IMR-90 (cell line): ENCODE measurements at regions not wholly inside any gene's neighbourhood (a gene's known extent, or its start where the extent isn't known, plus 50 kb on each side); places are given as distances from the start of the nearest gene placed in this dataset.

Source experiments
- ATAC-seq: fragments of 200-7000 bp; cut with Tn5 transposase; 2 replicates; pipeline ENCODE4 v1.9.1; 2020; ENCODE audit warnings: low read depth, mild to moderate bottlenecking, moderate library complexity
- BruUV-seq: library from RNA; stranded (reverse); fragments of 400-500 nt; replicated peaks from 2 replicates; lab custom pipeline; 2021; lab: Mats Ljungman, UMichigan
- CTCF ChIA-PET: fragments of 300-600 bp; formaldehyde crosslinking; extraction: SDS; loops from one replicate; lab custom pipeline; 2021; ENCODE audit warnings: antibody characterized with exemption; lab: Yijun Ruan, JAX
- POLR2A ChIA-PET: fragments of 300-600 bp; sonication (Branson Sonifier 250); formaldehyde crosslinking; loops from one replicate; lab custom pipeline; 2022; ENCODE audit warnings: antibody characterized with exemption; ENCODE audit not compliant: unreplicated experiment; lab: Charles Lee
- DNase-seq: peaks from one replicate; pipeline ENCODE4 v3.0.0; 2013
- H2AFZ ChIP-seq: replicated peaks from 2 replicates; pipeline ENCODE3; 2013; ENCODE audit warnings: low read length, mild to moderate bottlenecking; ENCODE audit not compliant: poor library complexity
- H2AK5ac ChIP-seq: 2 replicates; pipeline ENCODE4 v1.6.1; 2013; ENCODE audit warnings: low read depth, low read length, inconsistent platforms
- H2AK9ac ChIP-seq: replicated peaks from 2 replicates; pipeline ENCODE3; 2013; ENCODE audit warnings: mild to moderate bottlenecking, low read depth, low read length, moderate library complexity; ENCODE audit not compliant: poor library complexity
- H2BK120ac ChIP-seq: 2 replicates; pipeline ENCODE4 v1.6.1; 2013; ENCODE audit warnings: low read depth, low read length, inconsistent platforms
- H2BK15ac ChIP-seq: 3 replicates; pipeline ENCODE4 v1.6.1; 2013; ENCODE audit warnings: low read depth, low read length, inconsistent platforms
- H2BK20ac ChIP-seq: 2 replicates; pipeline ENCODE4 v1.6.1; 2013; ENCODE audit warnings: low read depth, mild to moderate bottlenecking, inconsistent platforms, low read length, moderate library complexity
- H2BK5ac ChIP-seq: 2 replicates; pipeline ENCODE4 v1.6.1; 2013; ENCODE audit warnings: mild to moderate bottlenecking, low read depth, low read length, inconsistent platforms; ENCODE audit not compliant: poor library complexity, severe bottlenecking
- H3K14ac ChIP-seq: replicated peaks from 2 replicates; pipeline ENCODE4 v1.6.1; 2013; ENCODE audit warnings: low read depth, low read length, inconsistent platforms
- H3K18ac ChIP-seq: 2 replicates; pipeline ENCODE4 v1.6.1; 2013; ENCODE audit warnings: low read depth, low read length, control low read depth
- H3K23ac ChIP-seq: 2 replicates; pipeline ENCODE4 v1.6.1; 2013; ENCODE audit warnings: low read depth, low read length, inconsistent platforms
- H3K27ac ChIP-seq: 2 replicates; pipeline ENCODE4 v1.5.1; 2013; ENCODE audit warnings: mild to moderate bottlenecking, control low read depth, low read length; ENCODE audit not compliant: insufficient read depth
- H3K27me3 ChIP-seq: 2 replicates; pipeline ENCODE4 v1.6.1; 2013; ENCODE audit warnings: low read length; ENCODE audit not compliant: control insufficient read depth, insufficient read depth
- H3K36me3 ChIP-seq: 2 replicates; pipeline ENCODE4 v1.6.1; 2013; ENCODE audit warnings: low read length, mixed read lengths; ENCODE audit not compliant: control insufficient read depth, insufficient read depth
- H3K4ac ChIP-seq: 2 replicates; pipeline ENCODE4 v1.6.1; 2013; ENCODE audit warnings: low read depth, low read length, inconsistent platforms
- H3K4me1 ChIP-seq: 2 replicates; pipeline ENCODE4 v1.6.1; 2013; ENCODE audit warnings: low read length, mixed read lengths; ENCODE audit not compliant: control insufficient read depth, insufficient read depth
- H3K4me2 ChIP-seq: 2 replicates; pipeline ENCODE4 v1.6.1; 2013; ENCODE audit warnings: low read depth, mild to moderate bottlenecking, control low read depth, low read length, moderate library complexity
- H3K4me3 ChIP-seq: 2 replicates; pipeline ENCODE4 v1.5.1; 2013; ENCODE audit warnings: low read depth, mild to moderate bottlenecking, control low read depth, low read length, moderate library complexity; ENCODE audit not compliant: insufficient read depth
- H3K56ac ChIP-seq: 2 replicates; pipeline ENCODE4 v1.6.1; 2013; ENCODE audit warnings: low read length, inconsistent platforms; ENCODE audit not compliant: insufficient read depth; ENCODE audit errors: extremely low read depth
- H3K79me1 ChIP-seq, 2 experiments: 2 replicates each; pipeline ENCODE4 v1.6.1; 2013; ENCODE audit warnings: low read length in 2 of 2, inconsistent platforms in 1 of 2, low read depth in 1 of 2
- H3K9ac ChIP-seq: 2 replicates; pipeline ENCODE4 v1.6.1; 2013; ENCODE audit warnings: low read depth, low read length, control low read depth
- H3K9me1 ChIP-seq: 2 replicates; pipeline ENCODE4 v1.6.1; 2013; ENCODE audit warnings: low read length, inconsistent platforms; ENCODE audit not compliant: insufficient read depth
- H3K9me3 ChIP-seq: 2 replicates; pipeline ENCODE4 v1.6.1; 2013; ENCODE audit warnings: low read length; ENCODE audit not compliant: control insufficient read depth, insufficient read depth
- H4K20me1 ChIP-seq: 2 replicates; pipeline ENCODE4 v1.6.1; 2013; ENCODE audit warnings: low read length, inconsistent platforms; ENCODE audit not compliant: insufficient read depth
- H4K5ac ChIP-seq: 2 replicates; pipeline ENCODE4 v1.6.1; 2013; ENCODE audit warnings: mild to moderate bottlenecking, low read depth, low read length, control low read depth
- H4K8ac ChIP-seq, 2 experiments: 2 replicates each; pipeline ENCODE4 v1.6.1; 2013; ENCODE audit warnings: low read depth in 2 of 2, low read length in 2 of 2, control low read depth in 1 of 2, inconsistent platforms in 1 of 2
- H4K91ac ChIP-seq: 2 replicates; pipeline ENCODE4 v1.6.1; 2013; ENCODE audit warnings: low read depth, low read length, inconsistent platforms; ENCODE audit not compliant: insufficient read depth
- BHLHE40 ChIP-seq: fragments of 150-350 bp; IDR thresholded peaks from 2 replicates; pipeline ENCODE4 v1.6.1; 2016; ENCODE audit warnings: mild to moderate bottlenecking, low read depth, low read length
- CEBPB ChIP-seq: IDR thresholded peaks from 2 replicates; pipeline ENCODE4 v1.6.1; 2012; ENCODE audit warnings: low read depth, low read length, improper control_type of control experiment
- CHD1 ChIP-seq: IDR thresholded peaks from 2 replicates; pipeline ENCODE4 v1.6.1; 2012; ENCODE audit warnings: low read depth, low read length, improper control_type of control experiment
- FOS ChIP-seq: fragments of 150-350 bp; IDR thresholded peaks from 2 replicates; pipeline ENCODE4 v1.6.1; 2016; ENCODE audit warnings: low read depth, low read length
- MAFK ChIP-seq: IDR thresholded peaks from 2 replicates; pipeline ENCODE4 v1.6.1; 2012; ENCODE audit warnings: low read depth, low read length, improper control_type of control experiment
- MAZ ChIP-seq: IDR thresholded peaks from 2 replicates; pipeline ENCODE4 v1.6.1; 2012; ENCODE audit warnings: low read depth, mild to moderate bottlenecking, low read length, improper control_type of control experiment, moderate library complexity, borderline replicate concordance
- MXI1 ChIP-seq: IDR thresholded peaks from 2 replicates; pipeline ENCODE4 v1.6.1; 2012; ENCODE audit warnings: low read depth, mild to moderate bottlenecking, low read length, moderate library complexity, borderline replicate concordance
- NFE2L2 ChIP-seq: fragments of 150-350 bp; IDR thresholded peaks from 2 replicates; pipeline ENCODE4 v1.6.1; 2016; ENCODE audit warnings: low read depth, mild to moderate bottlenecking, low read length
- POLR2A ChIP-seq: IDR thresholded peaks from 2 replicates; pipeline ENCODE4 v1.6.1; 2012; ENCODE audit warnings: mild to moderate bottlenecking, low read depth, low read length
- RAD21 ChIP-seq: IDR thresholded peaks from 2 replicates; pipeline ENCODE4 v1.6.1; 2012; ENCODE audit warnings: low read length, improper control_type of control experiment
- RCOR1 ChIP-seq: IDR thresholded peaks from 2 replicates; pipeline ENCODE4 v1.6.1; 2012; ENCODE audit warnings: mild to moderate bottlenecking, low read length, improper control_type of control experiment; ENCODE audit not compliant: insufficient replicate concordance
- RFX5 ChIP-seq: IDR thresholded peaks from 2 replicates; pipeline ENCODE4 v1.8.0; 2012; ENCODE audit warnings: low read depth, mild to moderate bottlenecking, low read length, moderate library complexity
- WGBS, 2 experiments: methylation state at CpG; one replicate each; pipeline versions ENCODE4 v1.1.5 to v1.1.7; 2013; ENCODE audit warnings: missing lambda C conversion rate in 2 of 2; ENCODE audit not compliant: insufficient read length in 1 of 2; ENCODE audit errors: extremely low coverage in 2 of 2; 5-methylcytosine and 5-hydroxymethylcytosine counted together
- dilution Hi-C: fragments of 300-500 bp; cut with HindIII; formaldehyde crosslinking; loops from one replicate; pipeline ENCODE4 v1.14.3; 2018; ENCODE audit warnings: low sequenced_read_pairs; ENCODE audit not compliant: unreplicated experiment
- in situ Hi-C: fragments of 300-500 bp; cut with MboI; formaldehyde crosslinking; loops from 3 replicates; pipeline ENCODE4 v1.14.3; 2019; ENCODE audit warnings: low sequenced_read_pairs, inconsistent platforms, mixed read lengths
- intact Hi-C: fragments of 100-400 bp; cut with micrococcal nuclease; formaldehyde crosslinking; loops from 2 replicates; pipeline ENCODE4 v1.10.0; 2022
- TF ChIP-seq, protein P1 (sequence below): fragments of 150-350 bp; IDR thresholded peaks from 2 replicates; pipeline ENCODE4 v1.6.1; 2017; ENCODE audit warnings: mild to moderate bottlenecking, antibody characterized with exemption, low read length, low read depth
- TF ChIP-seq, protein P2 (sequence below): fragments of 150-350 bp; IDR thresholded peaks from 2 replicates; pipeline ENCODE4 v1.6.1; 2016; ENCODE audit warnings: low read depth, mild to moderate bottlenecking, low read length, moderate library complexity, borderline replicate concordance
- TF ChIP-seq, protein P3 (sequence below): conservative IDR thresholded peaks from 2 replicates; pipeline ENCODE4 v1.5.1; 2012; ENCODE audit warnings: mild to moderate bottlenecking, low read depth, low read length, improper control_type of control experiment

DNA sequence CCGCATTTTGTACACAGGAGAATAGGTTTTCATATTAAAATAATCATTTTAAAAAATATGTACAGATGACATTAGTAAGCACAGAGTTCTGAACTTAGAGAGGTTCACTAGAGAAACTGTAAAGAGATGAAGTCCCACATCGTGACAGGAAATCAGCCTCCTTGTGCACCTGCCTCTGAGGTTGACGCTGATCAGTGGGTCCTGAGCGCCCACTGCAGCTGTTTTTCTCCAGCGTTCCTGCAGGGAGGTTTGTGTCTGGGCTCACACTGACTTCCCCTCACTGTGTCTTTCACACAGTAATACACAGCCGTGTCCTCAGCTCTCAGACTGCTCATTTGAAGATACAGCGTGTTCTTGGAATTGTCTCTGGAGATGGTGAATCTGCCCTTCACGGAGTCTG lies 561.5 kb downstream of the TMEM121 start:
- no peak overlapping the region for H3K27ac ChIP-seq
- no peak overlapping the region for H2BK120ac ChIP-seq
- no peak overlapping the region for H3K4me2 ChIP-seq
- H3K4ac ChIP-seq: no peak overlapping the region
- no CpG with 5 or more reads among the region's 8 CpGs for WGBS, 2 experiments
- no peak for ATAC-seq
- no peak overlapping the region for H2AFZ ChIP-seq
- in situ Hi-C loops (no loop called here), dilution Hi-C loops (no loop called here), intact Hi-C loops (no loop called here)
- TF ChIP-seq RFX5 (no peak), MXI1 (no peak), MAZ (no peak), NFE2L2 (no peak), POLR2A (no peak), CEBPB (no peak), BHLHE40 (no peak), RAD21 (no peak), RCOR1 (no peak), MAFK (no peak), FOS (no peak), CHD1 (no peak)
- TF ChIP-seq, protein P1, sequence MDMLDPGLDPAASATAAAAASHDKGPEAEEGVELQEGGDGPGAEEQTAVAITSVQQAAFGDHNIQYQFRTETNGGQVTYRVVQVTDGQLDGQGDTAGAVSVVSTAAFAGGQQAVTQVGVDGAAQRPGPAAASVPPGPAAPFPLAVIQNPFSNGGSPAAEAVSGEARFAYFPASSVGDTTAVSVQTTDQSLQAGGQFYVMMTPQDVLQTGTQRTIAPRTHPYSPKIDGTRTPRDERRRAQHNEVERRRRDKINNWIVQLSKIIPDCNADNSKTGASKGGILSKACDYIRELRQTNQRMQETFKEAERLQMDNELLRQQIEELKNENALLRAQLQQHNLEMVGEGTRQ: no peak
- TF ChIP-seq, protein P2, sequence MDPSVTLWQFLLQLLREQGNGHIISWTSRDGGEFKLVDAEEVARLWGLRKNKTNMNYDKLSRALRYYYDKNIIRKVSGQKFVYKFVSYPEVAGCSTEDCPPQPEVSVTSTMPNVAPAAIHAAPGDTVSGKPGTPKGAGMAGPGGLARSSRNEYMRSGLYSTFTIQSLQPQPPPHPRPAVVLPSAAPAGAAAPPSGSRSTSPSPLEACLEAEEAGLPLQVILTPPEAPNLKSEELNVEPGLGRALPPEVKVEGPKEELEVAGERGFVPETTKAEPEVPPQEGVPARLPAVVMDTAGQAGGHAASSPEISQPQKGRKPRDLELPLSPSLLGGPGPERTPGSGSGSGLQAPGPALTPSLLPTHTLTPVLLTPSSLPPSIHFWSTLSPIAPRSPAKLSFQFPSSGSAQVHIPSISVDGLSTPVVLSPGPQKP: no peak
- TF ChIP-seq, protein P3, sequence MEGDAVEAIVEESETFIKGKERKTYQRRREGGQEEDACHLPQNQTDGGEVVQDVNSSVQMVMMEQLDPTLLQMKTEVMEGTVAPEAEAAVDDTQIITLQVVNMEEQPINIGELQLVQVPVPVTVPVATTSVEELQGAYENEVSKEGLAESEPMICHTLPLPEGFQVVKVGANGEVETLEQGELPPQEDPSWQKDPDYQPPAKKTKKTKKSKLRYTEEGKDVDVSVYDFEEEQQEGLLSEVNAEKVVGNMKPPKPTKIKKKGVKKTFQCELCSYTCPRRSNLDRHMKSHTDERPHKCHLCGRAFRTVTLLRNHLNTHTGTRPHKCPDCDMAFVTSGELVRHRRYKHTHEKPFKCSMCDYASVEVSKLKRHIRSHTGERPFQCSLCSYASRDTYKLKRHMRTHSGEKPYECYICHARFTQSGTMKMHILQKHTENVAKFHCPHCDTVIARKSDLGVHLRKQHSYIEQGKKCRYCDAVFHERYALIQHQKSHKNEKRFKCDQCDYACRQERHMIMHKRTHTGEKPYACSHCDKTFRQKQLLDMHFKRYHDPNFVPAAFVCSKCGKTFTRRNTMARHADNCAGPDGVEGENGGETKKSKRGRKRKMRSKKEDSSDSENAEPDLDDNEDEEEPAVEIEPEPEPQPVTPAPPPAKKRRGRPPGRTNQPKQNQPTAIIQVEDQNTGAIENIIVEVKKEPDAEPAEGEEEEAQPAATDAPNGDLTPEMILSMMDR: no peak
- H3K79me1 ChIP-seq: no peaks in the 10 kb centered on the region
- no peak overlapping the region for H3K18ac ChIP-seq
- CTCF ChIA-PET: no interaction called here
- no peak overlapping the region for H2AK5ac ChIP-seq
- H2BK5ac ChIP-seq: no peak overlapping the region
- no peak overlapping the region for H2BK20ac ChIP-seq
- H3K23ac ChIP-seq: no peak overlapping the region
- H2AK9ac ChIP-seq: no peak overlapping the region
- BruUV-seq: no TSS peak
- no peak overlapping the region for H2BK15ac ChIP-seq
- no peaks in the 10 kb centered on the region for H3K4me1 ChIP-seq
- no peak overlapping the region for H4K5ac ChIP-seq
- H3K27me3 ChIP-seq: no peaks in the 10 kb centered on the region
- POLR2A ChIA-PET: no interaction called here
- H3K56ac ChIP-seq: no peak overlapping the region
- no peaks in the 10 kb centered on the region for H3K9me3 ChIP-seq
- H3K14ac ChIP-seq: no peak overlapping the region
- no peak for DNase-seq
- no peak overlapping the region for H3K9ac ChIP-seq
- H3K4me3 ChIP-seq: no peak overlapping the region
- no peaks in the 10 kb centered on the region for H3K9me1 ChIP-seq
- H4K8ac ChIP-seq: no peak overlapping the region
- H3K36me3 ChIP-seq: no peaks in the 10 kb centered on the region
- H4K91ac ChIP-seq: no peak overlapping the region
- no peaks in the 10 kb centered on the region for H4K20me1 ChIP-seq
